NCI-H524 (cell line): ENCODE measurements at regions not wholly inside any gene's neighbourhood (a gene's known extent, or its start where the extent isn't known, plus 50 kb on each side); places are given as distances from the start of the nearest gene placed in this dataset.

ENCODE experiments used
- DNase-seq, 2 experiments: peaks; one replicate each; lab custom pipeline; 2025; lab: John Stamatoyannopoulos, UW

GRCh38 chr22:48054596-48054995 lies 1292.1 kb downstream of the TBC1D22A start:
- DNase-seq, result no peak

- DNase-seq, result no peak
Observed at GRCh38 chr22:48053973-48054372, 1291.5 kb downstream of the TBC1D22A start.

GRCh38 chr22:48053486-48053885 lies 1291.0 kb downstream of the TBC1D22A start:
- peak in 1 of 2 experiments; percentile 81 for DNase-seq

- no peak for DNase-seq
Observed at GRCh38 chr22:48052621-48052890, 1290.1 kb downstream of the TBC1D22A start.

GRCh38 chr22:48051796-48052620 lies 1289.6 kb downstream of the TBC1D22A start:
- DNase-seq, result no peak

GRCh38 chr22:48050836-48051235 lies 1288.4 kb downstream of the TBC1D22A start:
- DNase-seq, result no peak

GRCh38 chr22:48049116-48049515 lies 1286.7 kb downstream of the TBC1D22A start:
- no peak for DNase-seq

GRCh38 chr22:48047722-48048500 lies 1285.5 kb downstream of the TBC1D22A start:
- DNase-seq, result no peak

- DNase-seq, result no peak
Observed at GRCh38 chr22:48045369-48045768, 1282.9 kb downstream of the TBC1D22A start.

GRCh38 chr22:48044487-48045060 lies 1282.1 kb downstream of the TBC1D22A start:
- DNase-seq, result peak; percentile 3 to 53

GRCh38 chr22:48043581-48043980 lies 1281.1 kb downstream of the TBC1D22A start:
- DNase-seq, result no peak

- no peak for DNase-seq
Observed at GRCh38 chr22:48042621-48043395, 1280.4 kb downstream of the TBC1D22A start.

- no peak for DNase-seq
Observed at GRCh38 chr22:48039326-48039725, 1276.9 kb downstream of the TBC1D22A start.

- DNase-seq, result no peak
Observed at GRCh38 chr22:48037618-48038017, 1275.2 kb downstream of the TBC1D22A start.

GRCh38 chr22:48035897-48036296 lies 1273.4 kb downstream of the TBC1D22A start:
- no peak for DNase-seq

GRCh38 chr22:48031589-48031988 lies 1269.1 kb downstream of the TBC1D22A start:
- no peak for DNase-seq

- no peak for DNase-seq
Observed at GRCh38 chr22:48025096-48025495, 1262.6 kb downstream of the TBC1D22A start.

- DNase-seq, result peak; percentile 85 to 97
Observed at GRCh38 chr22:48021991-48022401, 1259.5 kb downstream of the TBC1D22A start.

- DNase-seq, result no peak
Observed at GRCh38 chr22:48018346-48018745, 1255.9 kb downstream of the TBC1D22A start.

- no peak for DNase-seq
Observed at GRCh38 chr22:48015701-48016100, 1253.3 kb downstream of the TBC1D22A start.

- no peak for DNase-seq
Observed at GRCh38 chr22:48004936-48005335, 1242.5 kb downstream of the TBC1D22A start.

GRCh38 chr22:48004038-48004437 lies 1241.6 kb downstream of the TBC1D22A start:
- DNase-seq, result no peak
